ENCODE measurements at regions not wholly inside any gene's neighbourhood (a gene's known extent, or its start where the extent isn't known, plus 50 kb on each side); places are given as distances from the start of the nearest gene placed in this dataset.

DNA sequence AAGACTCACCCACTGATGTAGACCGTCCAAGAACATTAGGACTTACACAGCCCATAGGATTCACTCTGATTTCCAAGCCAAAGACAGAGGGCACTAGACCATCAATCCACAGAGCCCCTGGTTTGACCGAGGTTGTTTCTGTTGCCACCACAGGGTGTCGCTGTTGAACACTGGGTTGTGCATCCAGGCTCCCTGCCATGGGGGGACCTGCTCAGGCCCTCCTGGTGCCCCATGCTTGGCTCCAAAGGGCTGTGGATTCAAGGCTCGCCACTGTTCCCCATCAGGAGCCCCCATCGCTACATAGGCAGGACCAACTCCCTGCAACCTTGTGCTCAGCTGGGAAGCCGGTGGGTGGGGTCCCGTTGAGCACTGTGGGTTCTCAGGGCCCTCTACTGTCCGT, 128.0 kb upstream of the ANO1 start:
- peak; percentile 63 for TF ChIP-seq CTCF (IDR thresholded peaks at IDR 0.05; ENCODE audit: low read depth, low read length)
- TF ChIP-seq EZH2phosphoT487 (IDR thresholded peaks at IDR 0.05; ENCODE audit: low read depth), result no peak
